H1 (cell line): ENCODE measurements at regions not wholly inside any gene's neighbourhood (a gene's known extent, or its start where the extent isn't known, plus 50 kb on each side); places are given as distances from the start of the nearest gene placed in this dataset.

Experiments used
- CTCF ChIA-PET: fragments of 300-600 bp; sonication (Branson Sonifier 250); formaldehyde crosslinking; loops from one replicate; lab custom pipeline; 2021; ENCODE audit not compliant: partially characterized antibody; lab: Charles Lee
- POLR2A ChIA-PET: fragments of 300-600 bp; sonication (Branson Sonifier 250); formaldehyde crosslinking; loops from one replicate; lab custom pipeline; 2021; ENCODE audit warnings: inconsistent platforms; ENCODE audit not compliant: partially characterized antibody; lab: Charles Lee
- DNase-seq, 2 experiments: peaks; one replicate each; pipeline versions ENCODE4 v3.0.0 to v3.0.0-alpha.2; 2010 to 2022; ENCODE audit warnings: low spot score in 2 of 2, low read depth in 1 of 2, mixed read lengths in 1 of 2
- FAIRE-seq: peaks from 2 replicates; lab custom pipeline; 2011; peaks lifted over from hg19 to GRCh38; lab: Jason Lieb, UNC
- H2AFZ ChIP-seq: 2 replicates; pipeline ENCODE4 v1.8.1; 2012; ENCODE audit warnings: low read length, inconsistent platforms
- H2AK5ac ChIP-seq: 2 replicates; pipeline ENCODE4 v1.6.1; 2013; ENCODE audit warnings: low read depth, low read length
- H2BK120ac ChIP-seq: replicated peaks from 2 replicates; pipeline ENCODE3; 2013; ENCODE audit warnings: low read depth, low read length, inconsistent platforms
- H2BK12ac ChIP-seq: 2 replicates; pipeline ENCODE4 v1.6.1; 2013; ENCODE audit warnings: low read depth, low read length
- H2BK15ac ChIP-seq: 2 replicates; pipeline ENCODE4 v1.6.1; 2013; ENCODE audit warnings: low read length
- H2BK20ac ChIP-seq: 2 replicates; pipeline ENCODE4 v1.6.1; 2013; ENCODE audit warnings: low read length
- H2BK5ac ChIP-seq: 2 replicates; pipeline ENCODE4 v1.6.1; 2013; ENCODE audit warnings: low read depth, low read length
- H3K14ac ChIP-seq: 2 replicates; pipeline ENCODE4 v1.6.1; 2013; ENCODE audit warnings: inconsistent platforms; ENCODE audit not compliant: insufficient read length
- H3K18ac ChIP-seq: 2 replicates; pipeline ENCODE4 v1.6.1; 2013; ENCODE audit warnings: low read length; ENCODE audit errors: extremely low read depth
- H3K23ac ChIP-seq: 2 replicates; pipeline ENCODE4 v1.6.1; 2013; ENCODE audit warnings: inconsistent platforms; ENCODE audit not compliant: insufficient read length
- H3K23me2 ChIP-seq: 2 replicates; pipeline ENCODE4 v1.6.1; 2013; ENCODE audit warnings: low read depth, low read length
- H3K27ac ChIP-seq: 2 replicates; pipeline ENCODE4 v1.6.1; 2011; ENCODE audit warnings: low read depth, low read length, inconsistent platforms
- H3K27me3 ChIP-seq, 4 experiments: replicated peaks in 1 of 4; 1 replicate in 1 of 4; 2 replicates in 3 of 4; pipeline versions ENCODE4 v1.6.1 to v1.8.1; 2011 to 2013; ENCODE audit warnings: low read length in 3 of 4, mild to moderate bottlenecking in 3 of 4, inconsistent platforms in 2 of 4, mixed read lengths in 2 of 4, moderate library complexity in 1 of 4; ENCODE audit not compliant: control insufficient read depth in 3 of 4, insufficient read depth in 3 of 4; ENCODE audit errors: extremely low read depth in 1 of 4
- H3K36me3 ChIP-seq, 4 experiments: 2 replicates each; pipeline versions ENCODE4 v1.6.1 to v1.8.1; 2011 to 2013; ENCODE audit warnings: mild to moderate bottlenecking in 4 of 4, low read length in 3 of 4, moderate library complexity in 2 of 4, control low read depth in 1 of 4, inconsistent platforms in 1 of 4; ENCODE audit not compliant: insufficient read depth in 4 of 4, control insufficient read depth in 2 of 4
- H3K4ac ChIP-seq: replicated peaks from 2 replicates; pipeline ENCODE3; 2013; ENCODE audit warnings: low read length, low read depth, mixed read lengths, inconsistent platforms; ENCODE audit not compliant: insufficient read length
- H3K4me1 ChIP-seq, 4 experiments: replicated peaks in 1 of 4; 1 replicate in 1 of 4; 2 replicates in 3 of 4; pipeline versions ENCODE4 v1.6.1 to v1.8.1; 2011 to 2013; ENCODE audit warnings: low read length in 3 of 4, inconsistent platforms in 2 of 4, mixed read lengths in 1 of 4; ENCODE audit not compliant: insufficient read depth in 4 of 4, control insufficient read depth in 3 of 4
- H3K4me2 ChIP-seq, 2 experiments: 2 replicates each; pipeline versions ENCODE4 v1.6.1 to v1.8.1; 2011 to 2013; ENCODE audit warnings: low read depth in 2 of 2, low read length in 2 of 2, control low read depth in 1 of 2, inconsistent platforms in 1 of 2, mild to moderate bottlenecking in 1 of 2; ENCODE audit not compliant: insufficient read depth in 1 of 2
- H3K4me3 ChIP-seq, 4 experiments: fragments of 200-600, 300-600 bp in 1 of 4; sonication (generic), shearing (Covaris generic), sonication (Bioruptor Twin) in 1 of 4; 2 replicates each; pipeline versions ENCODE4 v1.5.1 to v1.8.1; 2011 to 2016; ENCODE audit warnings: low read length in 4 of 4, low read depth in 3 of 4, control low read depth in 2 of 4, inconsistent platforms in 2 of 4, mild to moderate bottlenecking in 2 of 4, mixed read lengths in 1 of 4, moderate library complexity in 1 of 4; ENCODE audit not compliant: insufficient read depth in 2 of 4; ENCODE audit errors: extremely low read depth in 1 of 4
- H3K56ac ChIP-seq: replicated peaks from 2 replicates; pipeline ENCODE3; 2013; ENCODE audit warnings: low read depth, mild to moderate bottlenecking, mixed read lengths, low read length, inconsistent platforms; ENCODE audit not compliant: insufficient read length
- H3K79me1 ChIP-seq: 2 replicates; pipeline ENCODE4 v1.6.1; 2013; ENCODE audit warnings: low read depth, low read length, control low read depth
- H3K79me2 ChIP-seq, 2 experiments: 2 replicates each; pipeline versions ENCODE4 v1.6.1 to v1.8.1; 2012 to 2013; ENCODE audit warnings: low read length in 2 of 2, mild to moderate bottlenecking in 2 of 2, inconsistent platforms in 1 of 2; ENCODE audit not compliant: insufficient read depth in 2 of 2, control insufficient read depth in 1 of 2
- H3K9ac ChIP-seq, 4 experiments: replicated peaks in 1 of 4; 1 replicate in 1 of 4; 2 replicates in 3 of 4; pipeline versions ENCODE4 v1.6.1 to v1.8.1; 2011 to 2013; ENCODE audit warnings: low read depth in 3 of 4, low read length in 3 of 4, control low read depth in 2 of 4, mild to moderate bottlenecking in 2 of 4, moderate library complexity in 2 of 4, inconsistent platforms in 1 of 4; ENCODE audit errors: extremely low read depth in 1 of 4
- H3K9me3 ChIP-seq, 2 experiments: 2 replicates each; pipeline versions ENCODE4 v1.6.1 to v1.8.1; 2012 to 2013; ENCODE audit warnings: mild to moderate bottlenecking in 2 of 2, moderate library complexity in 2 of 2, control low read depth in 1 of 2, inconsistent platforms in 1 of 2, low read depth in 1 of 2, low read length in 1 of 2, mixed read lengths in 1 of 2; ENCODE audit not compliant: insufficient read depth in 2 of 2
- H4K20me1 ChIP-seq, 2 experiments: replicated peaks in 1 of 2; 2 replicates each; pipeline versions ENCODE3 to v1.8.1; 2011 to 2013; ENCODE audit warnings: inconsistent platforms in 2 of 2, low read length in 2 of 2, mild to moderate bottlenecking in 1 of 2; ENCODE audit not compliant: insufficient read depth in 2 of 2, control insufficient read depth in 1 of 2
- H4K5ac ChIP-seq: 2 replicates; pipeline ENCODE4 v1.6.1; 2013; ENCODE audit warnings: low read length, low read depth, mixed read lengths, inconsistent platforms; ENCODE audit not compliant: insufficient read length
- H4K8ac ChIP-seq: 2 replicates; pipeline ENCODE4 v1.8.0; 2013; ENCODE audit warnings: mild to moderate bottlenecking, moderate library complexity, low read length, inconsistent platforms; ENCODE audit not compliant: insufficient read depth; ENCODE audit errors: extremely low read depth
- H4K91ac ChIP-seq: replicated peaks from 2 replicates; pipeline ENCODE3; 2013; ENCODE audit warnings: low read length, mixed read lengths, inconsistent platforms; ENCODE audit not compliant: insufficient read length
- ATF2 ChIP-seq: IDR thresholded peaks from 2 replicates; pipeline ENCODE4 v1.6.1; 2012; ENCODE audit warnings: low read length, inconsistent platforms
- HDAC6 ChIP-seq: IDR thresholded peaks from one replicate; pipeline ENCODE4 v1.7.1; 2012; ENCODE audit warnings: low read depth, mild to moderate bottlenecking, inconsistent platforms, low read length, moderate library complexity
- NRF1 ChIP-seq: IDR thresholded peaks from 2 replicates; pipeline ENCODE4 v1.6.1; 2011; ENCODE audit warnings: mild to moderate bottlenecking, low read depth, low read length, improper control_type of control experiment
- RNF2 ChIP-seq: fragments of 200-900, 300-1000 bp; sonication (generic); IDR thresholded peaks from 2 replicates; pipeline ENCODE4 v1.7.1; 2016; ENCODE audit warnings: borderline replicate concordance, low read depth, mild to moderate bottlenecking, antibody characterized with exemption, low read length; ENCODE audit not compliant: poor library complexity, severe bottlenecking; ENCODE audit errors: missing control alignments
- TEAD4 ChIP-seq: IDR thresholded peaks from 2 replicates; pipeline ENCODE4 v1.6.1; 2012; ENCODE audit warnings: low read depth, low read length, inconsistent platforms, mixed read lengths
- WGBS, 2 experiments: shearing (Covaris generic) in 1 of 2; methylation state at CpG; one replicate each; pipeline versions ENCODE4 v1.1.6 to v1.1.7; 2013 to 2015; ENCODE audit warnings: low lambda C conversion rate in 2 of 2, mixed read lengths in 2 of 2, inconsistent platforms in 1 of 2, low coverage in 1 of 2, missing lambda C conversion rate in 1 of 2; ENCODE audit not compliant: insufficient replicate concordance in 2 of 2, insufficient coverage in 1 of 2, insufficient read length in 1 of 2; ENCODE audit errors: extremely low coverage in 1 of 2, missing lambda C conversion rate in 1 of 2; 5-methylcytosine and 5-hydroxymethylcytosine counted together

- H3K27me3 ChIP-seq, result no peaks in the 10 kb centered on the region
- H2BK15ac ChIP-seq, result no peak overlapping the region
- ChIA-PET POLR2A (no interaction called here), CTCF (interaction anchor here (1.0 to 2.2 kb wide), 13 partner anchors 9 to 386 kb away, joined by 3 to 7 read pairs (median 4); no protein-coding TSS in a partner anchor)
- H2BK12ac ChIP-seq, result no peak overlapping the region
- H3K4ac ChIP-seq, result no peak overlapping the region
- H2BK5ac ChIP-seq, result no peak overlapping the region
- no peak for FAIRE-seq
- H3K79me1 ChIP-seq, result no peaks in the 10 kb centered on the region
- DNase-seq, result no peak
- no peak overlapping the region for H4K8ac ChIP-seq
- no peak overlapping the region for H4K5ac ChIP-seq
- H3K9me3 ChIP-seq, result no peaks in the 10 kb centered on the region
- no peaks in the 10 kb centered on the region; a peak in 1 of 7 replicates for H3K4me1 ChIP-seq
- no peak overlapping the region for H3K56ac ChIP-seq
- H3K4me2 ChIP-seq, result no peak overlapping the region
- H4K91ac ChIP-seq, result no peak overlapping the region
- 0 out of 2 replicates have a peak overlapping the region, but pooled peaks have one; percentile 13 for H3K18ac ChIP-seq
- H2AK5ac ChIP-seq, result no peak overlapping the region
- H3K27ac ChIP-seq, result no peak overlapping the region
- no peak overlapping the region for H3K14ac ChIP-seq
- no peaks in the 10 kb centered on the region for H3K36me3 ChIP-seq
- H3K4me3 ChIP-seq, result no peak overlapping the region
- no peak overlapping the region for H2AFZ ChIP-seq
- H3K23me2 ChIP-seq, result no peaks in the 10 kb centered on the region
- no peak overlapping the region for H2BK120ac ChIP-seq
- 88% methylated on average over 5 of the region's 5 CpGs; no CpG with 5 or more reads in 1 of the 2 experiments for WGBS, 2 experiments
- no peaks in the 10 kb centered on the region for H4K20me1 ChIP-seq
- H2BK20ac ChIP-seq, result no peak overlapping the region
- no peaks in the 10 kb centered on the region for H3K79me2 ChIP-seq
- H3K23ac ChIP-seq, result no peak overlapping the region
- no peak overlapping the region for H3K9ac ChIP-seq
- TF ChIP-seq TEAD4, result no peak
- no peak for TF ChIP-seq HDAC6
- no peak for TF ChIP-seq RNF2
- no peak for TF ChIP-seq ATF2
- no peak for TF ChIP-seq NRF1
Observed at GRCh38 chr10:78433076-78433595, 399.5 kb downstream of the RPS24 start.
